NCI-H526 (cell line): ENCODE measurements at regions not wholly inside any gene's neighbourhood (a gene's known extent, or its start where the extent isn't known, plus 50 kb on each side); places are given as distances from the start of the nearest gene placed in this dataset.
"Not testable (repeated sequence)": the region's sequence is repeated elsewhere in the genome, so short reads cannot be mapped to it uniquely, and the experiment has no call there.

Experiments
- DNase-seq, 2 experiments: peaks; one replicate each; lab custom pipeline; 2025; lab: John Stamatoyannopoulos, UW

GRCh38 chr4:20122198-20122988, 129.3 kb upstream of the SLIT2 start:
- no peak for DNase-seq

DNA sequence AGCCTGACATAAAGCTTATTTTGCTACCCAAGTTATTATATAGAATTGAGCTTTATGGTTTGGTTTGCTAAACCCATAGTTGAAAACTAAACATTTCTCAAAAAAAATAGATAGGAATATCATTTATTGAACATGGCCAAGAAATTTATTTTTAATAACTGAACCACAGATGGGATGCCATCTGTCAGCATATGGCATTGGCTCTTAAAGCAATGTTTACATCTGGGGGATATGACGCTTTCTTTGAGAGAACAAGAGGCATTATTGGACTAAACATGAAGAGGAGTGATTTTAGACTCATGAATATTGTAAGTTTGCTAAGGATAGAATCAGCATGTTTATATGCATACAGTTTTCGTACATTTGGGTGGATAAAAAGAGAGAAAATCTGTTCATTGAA, 132.6 kb upstream of the SLIT2 start:
- DNase-seq, result no peak

GRCh38 chr4:20109391-20109790, 142.3 kb upstream of the SLIT2 start:
- DNase-seq, result no peak

- no peak for DNase-seq
These were observed 144.8 kb upstream of the SLIT2 start for GRCh38 chr4:20106921-20107320.

- DNase-seq, result no peak
These were observed 149.9 kb upstream of the SLIT2 start for GRCh38 chr4:20101831-20102230.

DNA sequence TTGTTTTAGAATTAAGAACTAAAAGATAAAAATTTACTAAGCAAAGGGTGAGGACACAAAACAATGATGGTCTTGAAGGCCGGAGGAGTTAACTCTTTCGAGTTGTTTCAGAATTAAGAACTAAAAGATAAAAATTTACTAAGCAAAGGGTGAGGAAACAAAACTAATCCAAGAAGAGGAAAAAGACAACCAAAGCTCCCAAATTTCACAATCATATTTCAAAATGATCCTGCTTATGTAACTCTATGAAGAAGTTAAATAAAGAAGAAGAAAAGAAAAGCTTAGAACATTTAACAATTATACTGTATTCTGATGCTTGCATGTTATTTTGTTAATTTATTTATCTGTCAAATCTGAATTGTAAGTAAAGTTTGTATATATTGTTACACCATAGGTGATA, 154.8 kb upstream of the SLIT2 start:
- no peak for DNase-seq

- no peak for DNase-seq
These were observed 155.7 kb upstream of the SLIT2 start for GRCh38 chr4:20095805-20096541.

- no peak for DNase-seq
These were observed 159.9 kb upstream of the SLIT2 start for GRCh38 chr4:20091781-20092180.

GRCh38 chr4:20087522-20087911, 164.2 kb upstream of the SLIT2 start:
- no peak for DNase-seq

GRCh38 chr4:20086799-20087521, 164.7 kb upstream of the SLIT2 start:
- no peak for DNase-seq

GRCh38 chr4:20086067-20086798, 165.5 kb upstream of the SLIT2 start:
- no peak for DNase-seq

GRCh38 chr4:20085653-20086052, 166.1 kb upstream of the SLIT2 start:
- DNase-seq, result no peak

DNA sequence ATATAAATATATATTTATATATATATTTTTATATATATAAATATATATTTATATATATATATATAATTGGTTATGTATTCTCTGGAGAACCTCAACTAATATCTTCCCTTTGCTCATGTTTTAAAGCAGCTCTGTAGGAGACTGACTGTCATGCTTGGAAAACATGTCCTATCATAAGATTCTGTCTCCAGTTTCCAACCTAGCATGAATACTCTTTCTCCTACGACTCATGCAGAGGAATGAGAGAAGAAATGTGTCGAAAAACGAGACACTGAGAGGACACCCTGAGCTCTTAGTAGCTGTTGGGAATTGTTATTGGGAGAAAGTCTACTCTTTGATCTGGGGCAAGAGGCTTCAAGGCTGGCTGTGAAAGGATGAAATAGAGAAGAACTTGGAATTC, 166.5 kb upstream of the SLIT2 start:
- DNase-seq, result no peak

DNA sequence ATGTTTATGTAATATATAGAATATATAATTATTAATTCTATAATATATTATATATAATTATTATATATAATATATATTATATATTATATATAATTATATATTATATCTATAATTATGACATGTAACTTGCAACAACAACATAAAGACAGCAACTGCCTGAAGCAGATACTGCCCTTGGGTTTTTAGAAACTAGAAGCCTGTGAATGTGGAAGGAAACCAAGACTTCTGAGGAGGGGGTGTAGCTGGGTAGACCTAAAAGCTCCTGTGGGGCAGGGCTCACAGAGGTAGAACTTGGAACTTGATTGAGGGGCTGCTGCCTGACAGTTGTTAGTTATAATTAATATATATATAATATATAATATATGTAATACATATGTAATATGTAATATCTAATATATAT, 167.2 kb upstream of the SLIT2 start:
- DNase-seq, result peak in 1 of 2 experiments; percentile 18

DNA sequence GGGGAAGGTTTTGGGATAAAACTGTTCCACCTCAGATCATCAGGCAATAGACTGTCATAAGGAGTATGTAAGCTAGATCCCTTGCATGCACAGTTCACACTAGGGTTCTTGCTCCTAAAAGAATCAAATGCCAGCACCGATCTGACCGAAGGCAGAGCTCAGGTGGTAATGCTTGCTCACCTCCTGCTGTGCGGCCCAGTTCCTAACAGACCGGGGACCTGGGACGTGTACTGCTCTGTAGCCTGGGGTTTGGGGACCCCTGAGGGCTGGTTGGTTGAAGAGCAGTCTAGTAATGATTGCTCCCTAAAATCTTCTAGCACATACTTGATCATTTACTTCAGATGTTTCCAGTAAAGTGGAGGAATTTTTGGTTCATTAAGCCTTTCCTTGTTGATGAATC, 173.1 kb upstream of the SLIT2 start:
- no peak for DNase-seq

DNA sequence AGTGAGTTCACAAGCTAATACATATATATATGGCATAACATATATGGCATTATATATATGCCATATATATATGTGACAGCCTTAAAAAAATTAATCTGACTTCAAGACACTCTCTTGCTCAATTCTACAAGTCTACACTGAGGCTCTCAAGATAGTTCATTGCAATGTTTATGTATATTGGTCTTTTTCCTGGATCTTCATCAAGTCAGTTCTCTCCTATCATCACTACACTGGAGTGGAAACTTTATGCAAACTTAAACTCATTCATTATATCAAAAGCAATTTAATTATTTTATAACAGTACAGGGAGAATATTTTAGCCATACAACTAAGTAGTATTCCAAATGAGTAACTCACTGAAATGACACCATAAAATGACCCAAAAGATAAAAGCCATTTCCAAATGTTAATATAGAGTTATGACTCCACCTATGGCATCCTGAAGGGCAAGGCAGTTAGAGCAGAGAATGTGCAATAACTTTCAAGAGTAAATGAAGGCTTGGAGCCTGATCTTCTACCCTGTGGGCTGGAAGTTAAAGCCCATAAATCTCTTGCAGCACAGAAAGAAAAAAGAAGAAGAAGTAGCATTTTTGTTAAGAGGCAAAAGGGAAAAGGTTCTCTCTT, 176.3 kb upstream of the SLIT2 start:
- peak; percentile 89 to 96 for DNase-seq

- peak; percentile 44 to 47 for DNase-seq
These were observed 177.3 kb upstream of the SLIT2 start for GRCh38 chr4:20074450-20074849.

DNA sequence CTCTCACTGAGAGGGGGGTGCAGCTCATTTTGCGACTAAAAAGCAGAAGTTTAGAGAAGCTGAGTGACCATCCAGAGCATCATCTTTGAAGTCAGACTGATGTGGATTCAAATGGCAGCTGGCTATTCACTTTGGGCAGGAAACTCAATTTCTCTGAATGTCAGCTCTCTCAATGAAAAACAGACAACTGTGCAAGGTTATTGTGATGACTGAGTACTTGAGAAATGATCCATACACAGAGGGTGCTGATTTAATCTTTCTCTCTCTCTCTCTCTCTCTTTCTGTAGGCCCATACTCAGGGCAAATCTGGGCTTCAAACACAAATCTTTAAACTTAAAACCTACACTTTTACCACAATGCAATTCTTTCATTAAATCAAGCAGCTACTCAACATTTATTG, 185.8 kb upstream of the SLIT2 start:
- no peak for DNase-seq

- not testable (repeated sequence) for DNase-seq
These were observed 188.8 kb upstream of the SLIT2 start for GRCh38 chr4:20062857-20063256.

DNA sequence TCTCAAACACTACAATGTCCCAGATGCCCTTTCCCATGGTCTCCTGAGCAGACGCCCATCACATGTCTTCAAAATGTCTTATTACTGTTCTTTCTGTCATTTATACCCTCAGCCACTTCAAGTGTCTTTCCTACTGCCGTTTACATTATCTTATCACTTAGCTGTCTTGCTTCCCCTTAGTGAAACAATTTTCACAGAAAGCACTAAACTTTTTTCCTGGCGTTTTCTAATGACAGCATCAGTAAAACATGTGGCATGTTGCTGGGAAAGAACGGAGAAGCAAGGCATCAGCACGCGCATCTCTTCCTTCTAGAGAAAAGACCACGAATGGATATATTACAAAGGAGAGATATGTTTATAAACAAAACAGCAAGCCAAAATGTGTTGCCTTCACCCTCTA, 189.7 kb upstream of the SLIT2 start:
- DNase-seq, result no peak

GRCh38 chr4:20050768-20051167, 200.9 kb upstream of the SLIT2 start:
- no peak for DNase-seq

GRCh38 chr4:20049889-20050288, 201.8 kb upstream of the SLIT2 start:
- DNase-seq, result no peak
